ENCODE measurements at regions not wholly inside any gene's neighbourhood (a gene's known extent, or its start where the extent isn't known, plus 50 kb on each side); places are given as distances from the start of the nearest gene placed in this dataset.
A peak's percentile ranks its signal among the peaks of the same experiment; 100 is the strongest.

- TF ChIP-seq ZNF561 (CRISPR knock-in tag; conservative IDR thresholded peaks at IDR 0.05), result no peak
- TF ChIP-seq TEAD1 (CRISPR knock-in tag; IDR thresholded peaks at IDR 0.05), result peak in 1 of 2 experiments; percentile 72; a peak in 3 of 4 replicates
- TF ChIP-seq PHF21A (IDR thresholded peaks at IDR 0.05; ENCODE audit: borderline replicate concordance, low read depth), result no peak
- TF ChIP-seq ZNF444 (CRISPR knock-in tag; IDR thresholded peaks at IDR 0.05), result no peak
- no peak for TF ChIP-seq MCM3 (IDR thresholded peaks at IDR 0.05)
- no peak for TF ChIP-seq BRF2 (IDR thresholded peaks at IDR 0.05; ENCODE audit: borderline replicate concordance, insufficient read depth, insufficient read length)
- no peak for TF ChIP-seq GABPB2 (CRISPR knock-in tag; conservative IDR thresholded peaks at IDR 0.05)
- TF ChIP-seq U2AF2 (optimal IDR thresholded peaks at IDR 0.05; ENCODE audit: low read depth, low read length), result no peak
- peak; percentile 63 for TF ChIP-seq BHLHE40 (IDR thresholded peaks at IDR 0.05; ENCODE audit: low read length)
- TF ChIP-seq KDM4B (IDR thresholded peaks at IDR 0.05; ENCODE audit: borderline replicate concordance in 2 of 2, low read depth in 1 of 2), result no peak
- TF ChIP-seq PPARD (CRISPR knock-in tag; IDR thresholded peaks at IDR 0.05), result no peak
- TF ChIP-seq ZNF398 (CRISPR knock-in tag; IDR thresholded peaks at IDR 0.05), result no peak
- TF ChIP-seq YBX1 (IDR thresholded peaks at IDR 0.05), result no peak
- 0 out of 2 replicates have a peak, but pooled peaks have one; percentile 54 for TF ChIP-seq RNF2 (IDR thresholded peaks at IDR 0.05)
- no peak for TF ChIP-seq ZNF76 (CRISPR knock-in tag; IDR thresholded peaks at IDR 0.05; ENCODE audit: borderline replicate concordance)
- TF ChIP-seq STAT5B (CRISPR knock-in tag; IDR thresholded peaks at IDR 0.05), result no peak
- TF ChIP-seq ZNF695 (CRISPR knock-in tag; IDR thresholded peaks at IDR 0.05), result no peak
- TF ChIP-seq AFF1 (IDR thresholded peaks at IDR 0.05; ENCODE audit: low read depth in 1 of 2, partially characterized antibody in 2 of 2), result peak in 1 of 2 experiments; percentile 85
- TF ChIP-seq BRCA1 (IDR thresholded peaks at IDR 0.05), result no peak
- no peak for TF ChIP-seq BRCA1 (CRISPR knock-in tag; IDR thresholded peaks at IDR 0.05)
- peak; percentile 53 to 66; a peak in 3 of 4 replicates for TF ChIP-seq MNT (conservative IDR thresholded peaks at IDR 0.05)
These were observed 59.9 kb upstream of the ZSWIM5 start (continued) for GRCh38 chr1:45266151-45266801.

All from K562 (cell line).